Endodermal cell (in vitro differentiated cells): ENCODE measurements at regions not wholly inside any gene's neighbourhood (a gene's known extent, or its start where the extent isn't known, plus 50 kb on each side); places are given as distances from the start of the nearest gene placed in this dataset.
A peak's percentile ranks its signal among the peaks of the same experiment; 100 is the strongest.

ENCODE experiments used
- DNase-seq: peaks from one replicate; pipeline ENCODE4 v3.0.0-alpha.2; 2017
- H3K27ac ChIP-seq: 2 replicates; pipeline ENCODE4 v1.5.1; 2013; ENCODE audit warnings: mild to moderate bottlenecking, low read depth, low read length, moderate library complexity
- H3K27me3 ChIP-seq: 2 replicates; pipeline ENCODE4 v1.6.1; 2013; ENCODE audit warnings: mild to moderate bottlenecking, low read length, moderate library complexity; ENCODE audit not compliant: insufficient read depth, control insufficient read depth, poor library complexity, severe bottlenecking
- H3K36me3 ChIP-seq: 2 replicates; pipeline ENCODE4 v1.7.0; 2013; ENCODE audit warnings: mild to moderate bottlenecking, low read length, moderate library complexity; ENCODE audit not compliant: control insufficient read depth, insufficient read depth
- H3K4me1 ChIP-seq: one replicate; pipeline ENCODE4 v1.7.0; 2013; ENCODE audit warnings: low read length; ENCODE audit not compliant: control insufficient read depth, insufficient read depth
- H3K4me3 ChIP-seq: 2 replicates; pipeline ENCODE4 v1.5.1; 2013; ENCODE audit warnings: mild to moderate bottlenecking, low read length, moderate library complexity
- H3K9ac ChIP-seq: 2 replicates; pipeline ENCODE4 v1.6.1; 2013; ENCODE audit warnings: mild to moderate bottlenecking, low read length, moderate library complexity; ENCODE audit not compliant: poor library complexity, severe bottlenecking; ENCODE audit errors: extremely low read depth
- H3K9me3 ChIP-seq: 2 replicates; pipeline ENCODE4 v1.6.1; 2013; ENCODE audit warnings: mild to moderate bottlenecking, low read length, moderate library complexity; ENCODE audit not compliant: control insufficient read depth
- H3K27ac Mint-ChIP-seq: 2 replicates; pipeline ENCODE4 v1.8.0; 2020; ENCODE audit warnings: mixed read lengths
- H3K27me3 Mint-ChIP-seq: 2 replicates; pipeline ENCODE4 v1.8.0; 2021; ENCODE audit warnings: mild to moderate bottlenecking, mixed read lengths; ENCODE audit not compliant: insufficient read depth
- H3K36me3 Mint-ChIP-seq: 2 replicates; pipeline ENCODE4 v1.8.0; 2020; ENCODE audit warnings: low read depth, mixed read lengths
- H3K4me1 Mint-ChIP-seq: 2 replicates; pipeline ENCODE4 v1.8.0; 2020; ENCODE audit warnings: mixed read lengths
- H3K4me3 Mint-ChIP-seq: 2 replicates; pipeline ENCODE4 v1.8.0; 2020; ENCODE audit warnings: mild to moderate bottlenecking, moderate library complexity, mixed read lengths
- H3K9me3 Mint-ChIP-seq: 2 replicates; pipeline ENCODE4 v1.8.0; 2020; ENCODE audit warnings: mild to moderate bottlenecking, mixed read lengths
- WGBS, 2 experiments: methylation state at CpG; one replicate each; pipeline versions ENCODE4 v1.1.5 to v1.1.7; 2013; ENCODE audit warnings: missing lambda C conversion rate in 2 of 2, mixed read lengths in 1 of 2; ENCODE audit not compliant: insufficient coverage in 1 of 2, insufficient read length in 1 of 2; 5-methylcytosine and 5-hydroxymethylcytosine counted together
- TF ChIP-seq, protein P1 (sequence below): fragments of 200-600 bp; sonication (generic); conservative IDR thresholded peaks from 2 replicates; pipeline ENCODE4 v1.5.0; 2021; ENCODE audit warnings: antibody characterized with exemption, mild to moderate bottlenecking

DNA sequence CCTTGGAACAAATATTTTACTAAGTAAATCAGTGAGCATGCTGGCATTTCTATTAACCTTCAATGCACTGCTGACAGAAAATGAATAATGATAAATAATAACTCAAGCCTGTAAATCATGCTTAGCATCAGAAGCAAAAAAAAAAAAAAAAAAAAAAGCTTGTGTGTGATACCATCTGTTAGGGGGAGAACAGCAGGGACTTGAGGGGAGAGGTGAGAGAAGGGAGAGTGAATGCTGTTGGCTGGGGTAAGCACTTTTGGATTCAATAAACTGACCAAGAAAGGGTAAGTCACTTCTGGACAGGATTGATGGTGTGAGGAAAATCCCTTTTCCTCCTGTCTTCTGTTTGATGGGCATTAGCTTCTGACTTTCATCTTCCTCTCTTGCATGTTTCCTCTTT, 996.4 kb downstream of the KCNMA1 start:
- Histone ChIP-seq H3K4me1 (no peaks in the 10 kb centered on the region), H3K9ac (no peak overlapping the region), H3K27me3 (no peaks in the 10 kb centered on the region), H3K27ac (no peak overlapping the region), H3K36me3 (no peaks in the 10 kb centered on the region), H3K9me3 (no peaks in the 10 kb centered on the region), H3K4me3 (no peak overlapping the region)
- H3K4me3 Mint-ChIP-seq: no peak overlapping the region
- DNase-seq: no peak
- no peaks in the 10 kb centered on the region for H3K36me3 Mint-ChIP-seq
- TF ChIP-seq, protein P1, sequence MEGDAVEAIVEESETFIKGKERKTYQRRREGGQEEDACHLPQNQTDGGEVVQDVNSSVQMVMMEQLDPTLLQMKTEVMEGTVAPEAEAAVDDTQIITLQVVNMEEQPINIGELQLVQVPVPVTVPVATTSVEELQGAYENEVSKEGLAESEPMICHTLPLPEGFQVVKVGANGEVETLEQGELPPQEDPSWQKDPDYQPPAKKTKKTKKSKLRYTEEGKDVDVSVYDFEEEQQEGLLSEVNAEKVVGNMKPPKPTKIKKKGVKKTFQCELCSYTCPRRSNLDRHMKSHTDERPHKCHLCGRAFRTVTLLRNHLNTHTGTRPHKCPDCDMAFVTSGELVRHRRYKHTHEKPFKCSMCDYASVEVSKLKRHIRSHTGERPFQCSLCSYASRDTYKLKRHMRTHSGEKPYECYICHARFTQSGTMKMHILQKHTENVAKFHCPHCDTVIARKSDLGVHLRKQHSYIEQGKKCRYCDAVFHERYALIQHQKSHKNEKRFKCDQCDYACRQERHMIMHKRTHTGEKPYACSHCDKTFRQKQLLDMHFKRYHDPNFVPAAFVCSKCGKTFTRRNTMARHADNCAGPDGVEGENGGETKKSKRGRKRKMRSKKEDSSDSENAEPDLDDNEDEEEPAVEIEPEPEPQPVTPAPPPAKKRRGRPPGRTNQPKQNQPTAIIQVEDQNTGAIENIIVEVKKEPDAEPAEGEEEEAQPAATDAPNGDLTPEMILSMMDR: no peak
- no peaks in the 10 kb centered on the region for H3K4me1 Mint-ChIP-seq
- H3K27ac Mint-ChIP-seq: no peak overlapping the region
- H3K9me3 Mint-ChIP-seq: no peaks in the 10 kb centered on the region
- H3K27me3 Mint-ChIP-seq: no peaks in the 10 kb centered on the region

DNA sequence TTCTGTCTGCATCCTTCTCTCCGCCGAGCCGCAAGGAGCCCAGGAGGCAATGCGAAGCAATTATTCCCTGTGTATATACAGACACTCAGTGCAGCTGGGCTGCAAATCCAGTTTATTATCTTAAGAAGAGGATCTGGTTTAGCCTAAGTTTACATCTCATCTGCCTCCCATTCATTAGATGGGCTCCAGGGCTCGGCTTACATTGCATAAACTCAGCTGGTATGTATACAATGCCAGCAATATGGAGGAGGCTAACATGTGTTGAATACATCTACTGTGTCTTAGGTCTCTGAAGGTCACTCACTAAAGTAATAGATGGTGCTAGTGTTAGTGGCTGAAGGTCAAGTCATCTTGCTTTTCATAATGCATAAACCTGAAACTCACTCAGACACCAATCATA, 996.8 kb downstream of the KCNMA1 start:
- no peak overlapping the region for H3K4me3 Mint-ChIP-seq
- H3K9ac ChIP-seq: no peak overlapping the region
- H3K4me1 Mint-ChIP-seq: no peaks in the 10 kb centered on the region
- no peaks in the 10 kb centered on the region for H3K27me3 Mint-ChIP-seq
- 97 to 100% methylated on average over 4 to 5 of the region's 5 CpGs for WGBS, 2 experiments
- H3K36me3 Mint-ChIP-seq: no peaks in the 10 kb centered on the region
- H3K9me3 Mint-ChIP-seq: no peaks in the 10 kb centered on the region
- H3K4me3 ChIP-seq: no peak overlapping the region
- H3K9me3 ChIP-seq: no peaks in the 10 kb centered on the region
- H3K4me1 ChIP-seq: no peaks in the 10 kb centered on the region
- H3K27me3 ChIP-seq: no peaks in the 10 kb centered on the region
- H3K27ac Mint-ChIP-seq: no peak overlapping the region
- TF ChIP-seq, protein P1: no peak
- no peak overlapping the region for H3K27ac ChIP-seq
- no peak for DNase-seq
- H3K36me3 ChIP-seq: no peaks in the 10 kb centered on the region

DNA sequence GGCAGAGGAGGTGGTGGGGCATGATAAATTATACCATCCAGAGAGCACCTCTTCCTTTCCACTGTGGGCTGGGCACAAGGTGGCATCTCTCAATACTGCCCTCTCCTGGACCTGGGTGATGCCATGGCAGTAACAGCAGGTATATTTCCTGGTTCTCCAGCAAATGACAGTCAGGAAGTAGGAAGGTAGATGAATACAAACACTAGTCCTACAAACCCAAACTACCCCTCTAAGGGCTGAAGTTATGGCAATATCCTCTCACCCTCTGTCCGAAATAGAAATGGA, 1004.9 kb downstream of the KCNMA1 start:
- no peak overlapping the region for H3K27ac Mint-ChIP-seq
- no peaks in the 10 kb centered on the region for H3K9me3 Mint-ChIP-seq
- H3K36me3 ChIP-seq: no peaks in the 10 kb centered on the region
- peak; percentile 83 for DNase-seq
- TF ChIP-seq, protein P1: peak; percentile 76
- 80 to 93% methylated on average over 1 of the region's 1 CpG for WGBS, 2 experiments
- H3K9me3 ChIP-seq: no peaks in the 10 kb centered on the region
- H3K4me3 ChIP-seq: peak overlapping the region; percentile 54
- H3K27me3 ChIP-seq: no peaks in the 10 kb centered on the region
- no peak overlapping the region for H3K9ac ChIP-seq
- H3K4me1 ChIP-seq: no peaks in the 10 kb centered on the region
- H3K27ac ChIP-seq: no peak overlapping the region
- peaks cover 7% of the 10 kb centered on the region for H3K27me3 Mint-ChIP-seq
- peaks cover 3% of the 10 kb centered on the region for H3K4me1 Mint-ChIP-seq
- H3K4me3 Mint-ChIP-seq: peak overlapping the region; percentile 50
- H3K36me3 Mint-ChIP-seq: no peaks in the 10 kb centered on the region
